GM12801 (cell line): ENCODE measurements at regions not wholly inside any gene's neighbourhood (a gene's known extent, or its start where the extent isn't known, plus 50 kb on each side); places are given as distances from the start of the nearest gene placed in this dataset.

Source experiments
- CTCF ChIP-seq: IDR thresholded peaks from one replicate; pipeline ENCODE4 v1.5.1; 2011; ENCODE audit warnings: control low read depth; ENCODE audit not compliant: insufficient read length; ENCODE audit errors: extremely low read depth

- no peak for TF ChIP-seq CTCF
Measured at GRCh38 chr2:7510353-7510752, 593.1 kb downstream of the RNF144A start.

- TF ChIP-seq CTCF = no peak
Measured at GRCh38 chr2:7513834-7514233, 596.6 kb downstream of the RNF144A start.

GRCh38 chr2:7515327-7515726 lies 598.1 kb downstream of the RNF144A start:
- TF ChIP-seq CTCF = no peak

- TF ChIP-seq CTCF = no peak
Measured at GRCh38 chr2:7516484-7517063, 599.4 kb downstream of the RNF144A start.

GRCh38 chr2:7517088-7517487 lies 599.9 kb downstream of the RNF144A start:
- no peak for TF ChIP-seq CTCF

GRCh38 chr2:7517851-7518250 lies 600.6 kb downstream of the RNF144A start:
- TF ChIP-seq CTCF = no peak

- no peak for TF ChIP-seq CTCF
Measured at GRCh38 chr2:7523481-7524120, 606.4 kb downstream of the RNF144A start.
